GM18519 (cell line): ENCODE measurements at regions not wholly inside any gene's neighbourhood (a gene's known extent, or its start where the extent isn't known, plus 50 kb on each side); places are given as distances from the start of the nearest gene placed in this dataset.

Experiments used
- ATAC-seq: cut with Tn5 transposase; IDR thresholded peaks from one replicate; pipeline ENCODE4 v1.9.1; 2021; ENCODE audit warnings: mild to moderate bottlenecking, moderate library complexity; ENCODE audit not compliant: unreplicated experiment, low FRiP score

DNA sequence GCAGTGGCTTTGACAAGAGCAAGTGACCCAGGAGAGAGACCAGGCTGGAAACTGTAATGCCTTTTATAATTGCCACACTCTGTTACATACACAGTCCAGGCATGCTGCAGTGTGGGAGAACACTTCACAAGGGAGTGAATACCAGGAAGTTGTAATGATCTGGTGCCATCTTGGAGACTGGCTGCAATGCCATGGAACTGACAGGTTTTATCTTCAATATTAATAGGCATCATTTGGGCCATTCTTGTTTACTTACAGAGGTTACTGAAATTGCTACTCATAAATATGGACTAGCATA is 274.3 kb downstream of the AUH start:
- ATAC-seq: no peak

- ATAC-seq: no peak
Measured at GRCh38 chr9:91089405-91090129, 272.2 kb downstream of the AUH start.

GRCh38 chr9:91090130-91090410 is 271.6 kb downstream of the AUH start:
- ATAC-seq: no peak

DNA sequence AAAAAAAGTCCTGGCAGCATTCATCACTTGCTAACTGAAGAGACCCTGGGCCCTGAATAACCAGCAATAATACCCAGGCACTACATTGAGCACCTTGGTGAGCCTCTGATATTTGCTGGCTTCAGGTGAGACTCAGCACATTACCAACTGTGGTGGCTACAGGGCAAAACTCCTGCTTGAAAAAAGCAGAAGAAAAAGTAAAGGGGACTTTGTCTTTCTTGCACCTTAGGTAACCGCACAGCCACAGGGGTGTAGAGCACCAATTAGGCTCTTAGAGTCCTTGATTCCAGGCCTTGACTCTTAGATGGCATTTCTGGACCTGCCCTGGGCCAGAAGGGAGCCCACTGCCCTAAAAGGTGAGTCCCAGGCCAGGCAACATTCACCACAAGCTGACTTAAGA is 269.5 kb downstream of the AUH start:
- no peak for ATAC-seq

- ATAC-seq: no peak
Measured at GRCh38 chr9:91094324-91095088, 267.2 kb downstream of the AUH start.

DNA sequence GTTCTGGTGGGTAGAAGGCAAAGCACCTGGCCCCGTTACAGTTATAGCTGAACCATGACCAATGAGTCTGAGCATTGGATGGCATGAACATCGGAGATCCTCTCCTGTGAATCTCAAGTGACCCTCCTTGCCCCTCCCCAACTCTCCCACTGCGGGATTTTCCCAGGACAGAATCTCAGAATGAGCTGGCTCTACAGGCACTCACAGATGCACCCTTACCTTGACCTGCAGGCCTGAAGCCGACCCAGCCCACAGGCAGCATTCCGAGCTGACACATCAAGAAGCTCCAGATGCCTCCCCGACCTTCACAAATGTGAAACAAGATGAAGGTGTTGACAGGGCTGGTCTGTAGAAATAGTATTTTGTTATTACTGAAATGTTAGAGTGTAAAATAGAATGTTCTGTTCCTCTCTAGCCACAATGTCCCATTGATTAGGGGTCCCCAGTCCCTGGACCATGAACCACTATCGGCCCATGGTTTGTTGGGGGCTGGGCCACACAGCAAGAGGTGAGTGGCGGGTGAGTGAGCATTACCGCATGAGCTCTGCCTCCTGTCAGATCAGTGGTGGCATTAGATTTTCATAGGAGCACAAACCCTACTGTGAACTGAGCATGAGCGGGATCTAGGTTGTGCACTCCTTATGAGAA is 263.4 kb downstream of the AUH start:
- no peak for ATAC-seq

GRCh38 chr9:91099436-91099835 is 262.3 kb downstream of the AUH start:
- no peak for ATAC-seq

DNA sequence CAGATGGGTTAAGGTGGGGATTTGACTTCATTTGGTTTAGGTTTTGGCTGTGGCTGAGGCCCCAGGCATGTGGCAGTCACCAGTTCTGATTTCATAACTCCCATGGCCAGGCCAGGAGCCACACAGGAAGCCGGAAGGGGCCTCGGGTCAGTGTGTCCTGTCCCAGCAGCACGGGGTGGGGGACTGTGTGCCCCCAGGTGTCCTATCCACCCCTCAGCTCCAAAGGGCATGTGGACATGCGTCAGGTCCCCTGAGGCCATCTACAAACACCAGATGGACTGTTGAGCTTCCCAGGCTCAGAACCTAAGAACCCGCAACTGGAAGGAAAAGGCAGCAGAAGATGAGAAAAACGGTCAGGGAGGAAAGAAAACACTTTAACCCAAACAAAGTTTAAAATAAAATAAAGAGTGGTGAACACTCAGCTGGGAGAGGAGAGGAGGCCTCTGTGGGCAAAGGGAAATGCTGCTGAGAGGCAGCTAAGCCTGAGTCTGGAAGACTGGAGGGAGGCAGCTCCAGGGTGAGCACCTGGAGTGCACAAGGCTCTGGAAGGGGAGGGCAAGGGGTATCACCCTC is 260.8 kb downstream of the AUH start:
- ATAC-seq: no peak

DNA sequence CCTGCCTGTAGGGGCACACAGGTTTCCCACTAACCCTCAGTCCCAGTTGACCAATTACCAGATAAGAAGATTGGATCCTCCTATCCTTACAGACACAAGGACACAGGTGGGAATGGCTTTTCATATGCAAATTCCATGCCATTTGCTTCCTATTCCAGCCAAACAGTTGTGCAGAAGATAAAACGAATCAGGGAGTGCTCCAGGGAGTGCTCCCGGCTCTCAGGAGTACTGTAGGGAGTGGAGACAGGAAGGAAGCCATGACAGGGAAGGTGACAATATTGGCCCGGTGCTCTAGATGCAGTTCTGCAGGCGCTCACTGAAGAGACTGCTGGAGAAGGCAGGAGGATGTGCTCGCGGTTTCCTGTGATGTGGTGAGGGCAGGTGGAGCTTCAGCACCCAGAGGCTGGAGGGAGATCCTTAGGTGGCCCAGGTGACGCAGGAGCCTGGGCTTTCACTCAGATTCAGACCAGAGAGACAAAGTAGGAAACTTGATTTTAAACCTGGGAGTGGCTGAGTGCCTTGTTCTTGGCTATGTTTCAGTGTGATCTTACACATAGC is 260.0 kb downstream of the AUH start:
- no peak for ATAC-seq

GRCh38 chr9:91102269-91102668 is 259.4 kb downstream of the AUH start:
- no peak for ATAC-seq

- ATAC-seq: no peak
Measured at GRCh38 chr9:91103931-91104330, 257.8 kb downstream of the AUH start.

DNA sequence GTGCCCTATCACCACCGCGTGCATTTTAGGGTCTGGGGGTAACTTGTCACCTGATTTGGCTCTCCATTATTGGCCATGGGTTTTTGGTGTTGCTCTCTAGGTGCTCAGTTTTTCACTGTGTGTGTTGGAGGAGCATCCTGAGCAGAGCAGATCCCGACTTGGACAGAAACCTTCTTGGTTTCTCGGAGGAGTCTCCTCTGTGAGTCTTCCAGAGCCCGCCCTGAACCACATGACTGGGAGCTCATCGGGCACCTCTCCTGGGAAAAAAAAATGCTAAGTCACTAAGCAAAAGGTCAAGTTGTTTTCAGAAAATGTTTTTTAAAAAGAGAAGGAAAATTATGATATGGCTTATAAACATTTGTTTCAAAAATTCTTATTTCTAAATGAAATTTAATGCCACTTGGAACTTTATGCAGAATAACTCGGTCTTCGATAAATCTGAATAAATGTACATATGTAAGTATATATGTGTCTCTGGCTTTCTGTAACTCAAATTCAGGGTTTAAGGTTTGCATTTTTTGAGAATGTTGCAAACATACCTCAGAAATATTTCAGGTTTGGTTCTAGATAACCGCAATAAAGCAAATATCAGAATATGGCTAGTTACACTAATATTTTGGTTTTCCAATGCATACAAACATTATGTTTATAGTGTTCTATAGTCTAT is 255.2 kb downstream of the AUH start:
- no peak for ATAC-seq

- ATAC-seq: no peak
Measured at GRCh38 chr9:91111226-91111625, 250.5 kb downstream of the AUH start.

DNA sequence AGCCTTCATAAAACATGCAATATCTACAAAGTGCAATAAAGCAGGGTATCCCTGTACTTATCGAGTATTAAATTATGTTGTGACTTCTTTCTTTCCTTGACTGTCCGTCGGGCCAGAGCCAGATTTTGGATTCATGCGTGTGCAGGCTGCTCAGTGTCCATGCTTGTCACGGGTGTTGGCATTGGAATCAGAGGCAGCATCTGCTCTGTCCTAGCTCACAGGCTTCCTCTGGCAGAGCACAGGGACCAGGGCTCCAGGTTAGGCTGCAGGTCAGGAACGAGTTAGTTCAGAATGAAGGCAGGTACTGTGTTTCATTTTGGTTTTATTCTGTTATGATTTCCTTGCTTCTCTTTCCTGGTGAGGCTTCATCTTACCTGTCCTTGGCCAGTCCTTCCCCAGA is 249.8 kb downstream of the AUH start:
- no peak for ATAC-seq

DNA sequence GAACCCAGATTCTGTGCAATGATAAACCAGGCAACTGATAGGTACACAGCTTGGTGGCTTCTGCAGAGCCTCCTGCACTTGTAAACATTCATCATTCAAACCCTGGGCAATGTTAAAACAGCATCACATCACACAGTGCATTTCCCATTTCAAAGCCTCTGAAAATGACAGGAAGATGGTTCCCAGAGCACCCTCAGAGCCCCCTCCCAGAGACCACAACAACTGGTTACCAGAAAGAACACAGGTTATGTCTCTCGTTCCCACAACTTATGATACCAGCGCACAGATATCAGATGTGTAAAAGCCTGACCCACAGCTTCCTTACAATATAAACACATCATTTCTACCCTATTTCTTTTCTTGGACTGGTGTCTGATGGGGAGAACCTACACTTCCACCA is 248.7 kb downstream of the AUH start:
- no peak for ATAC-seq

DNA sequence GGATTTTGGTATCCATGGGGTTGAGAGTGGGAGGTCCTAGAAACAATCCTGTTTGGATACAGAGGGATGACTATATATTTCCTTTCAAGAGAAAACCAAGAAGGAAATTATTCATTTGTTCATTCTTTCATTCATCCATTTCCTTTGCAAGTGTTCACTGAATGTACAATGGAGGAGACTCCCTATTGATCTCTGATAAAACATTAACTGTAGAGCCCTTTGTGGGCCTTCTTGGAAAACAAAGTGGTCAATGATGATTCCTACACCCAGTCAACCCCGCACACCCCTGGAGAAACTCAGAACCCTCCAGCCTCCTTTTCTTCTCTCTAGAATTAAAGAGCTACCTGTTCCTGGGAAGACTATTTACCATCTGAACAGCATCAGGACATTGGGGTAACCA is 247.3 kb downstream of the AUH start:
- no peak for ATAC-seq

DNA sequence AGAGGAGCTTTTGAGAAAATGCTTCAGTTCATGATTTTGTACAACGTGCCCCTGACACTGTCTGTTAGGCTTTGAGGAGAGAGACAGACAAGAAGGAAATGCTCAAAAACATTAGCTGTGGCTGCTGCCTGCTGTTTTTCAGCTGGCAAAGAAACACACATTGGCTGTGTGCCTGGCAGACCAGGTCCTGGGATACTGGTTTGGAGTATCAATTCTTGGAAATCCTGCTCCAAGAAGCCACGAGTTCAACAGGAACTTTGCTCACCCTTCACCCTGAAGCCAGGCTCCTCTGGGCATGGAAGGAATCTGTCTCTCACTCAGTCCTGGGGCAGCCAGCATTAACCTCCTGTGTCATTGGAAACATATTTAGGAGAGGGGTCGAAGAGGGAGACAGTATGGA is 245.5 kb downstream of the AUH start:
- ATAC-seq: no peak

GRCh38 chr9:91116711-91117110 is 245.0 kb downstream of the AUH start:
- no peak for ATAC-seq

DNA sequence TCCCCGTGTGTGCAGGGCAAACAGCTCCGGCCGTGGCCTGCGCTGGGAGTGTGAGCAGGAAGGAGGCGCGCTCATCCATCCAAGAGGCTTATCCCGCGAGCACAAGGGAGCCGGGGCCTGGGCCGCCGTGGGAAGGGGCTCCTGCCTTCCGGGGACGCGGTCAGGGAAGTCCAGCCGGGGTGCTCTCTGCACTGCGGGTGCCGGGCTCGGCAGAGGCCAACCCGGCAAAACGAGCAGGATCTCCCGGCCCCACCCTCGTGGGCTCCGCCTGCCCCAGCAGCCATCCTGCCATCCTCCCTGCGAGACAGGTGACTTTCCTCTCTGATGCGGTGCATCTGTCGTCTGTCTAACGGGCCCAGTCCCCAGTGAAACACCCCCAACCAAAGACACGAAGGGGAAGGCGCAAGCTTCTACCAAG is 244.2 kb downstream of the AUH start:
- ATAC-seq: no peak

DNA sequence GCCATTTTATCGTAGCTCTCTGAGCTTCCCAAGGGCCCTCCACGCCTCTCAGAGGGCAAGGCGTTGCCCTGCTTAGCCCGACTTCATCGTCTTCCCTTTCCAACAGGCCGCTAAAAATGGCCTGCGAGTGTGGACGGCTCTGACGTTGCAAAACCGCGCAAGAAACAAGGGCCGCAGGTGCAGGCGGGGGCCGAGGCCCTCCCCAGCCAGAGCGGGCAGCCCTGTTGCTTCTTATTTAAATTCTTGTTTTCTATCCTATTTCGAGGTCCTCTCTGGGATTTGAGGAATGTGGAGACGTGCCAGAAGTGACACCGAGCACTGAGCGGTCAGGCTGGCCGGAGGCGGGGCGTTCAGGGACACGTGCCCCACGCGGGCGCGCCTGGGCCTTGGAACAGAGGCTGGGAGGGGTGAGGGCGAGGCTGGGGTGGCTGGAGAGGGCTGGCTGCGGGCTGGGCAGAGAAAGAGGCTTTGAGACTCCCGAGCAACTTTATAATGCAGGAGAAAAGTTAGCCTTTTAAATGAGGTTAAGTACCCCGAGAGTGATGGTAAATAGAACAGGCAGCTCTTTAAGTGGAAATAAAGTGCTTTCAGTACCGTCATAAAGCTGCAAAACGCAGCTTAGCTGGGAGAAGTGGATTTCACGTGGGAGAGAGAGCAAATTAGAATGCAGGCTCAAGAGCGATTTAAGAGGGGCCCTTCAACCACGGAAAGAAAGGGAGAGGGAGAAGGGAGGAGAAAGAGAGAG is 243.6 kb downstream of the AUH start:
- ATAC-seq: no peak
